B cell (primary cell): ENCODE measurements at regions not wholly inside any gene's neighbourhood (a gene's known extent, or its start where the extent isn't known, plus 50 kb on each side); places are given as distances from the start of the nearest gene placed in this dataset.

Experiments
- CTCF ChIP-seq: fragments of 200-600 bp; IDR thresholded peaks from one replicate; pipeline ENCODE4 v1.8.0; 2022; ENCODE audit warnings: antibody characterized with exemption, mild to moderate bottlenecking
- EZH2 ChIP-seq: IDR thresholded peaks from 2 replicates; pipeline ENCODE4 v1.6.1; 2012; ENCODE audit warnings: borderline replicate concordance, low read depth, mild to moderate bottlenecking, moderate library complexity, low read length; ENCODE audit not compliant: insufficient read depth, poor library complexity, severe bottlenecking

- no peak for TF ChIP-seq EZH2
- TF ChIP-seq CTCF, result no peak
Observed at GRCh38 chr13:70183041-70183440, 74.8 kb upstream of the KLHL1 start.
